ENCODE measurements at regions not wholly inside any gene's neighbourhood (a gene's known extent, or its start where the extent isn't known, plus 50 kb on each side); places are given as distances from the start of the nearest gene placed in this dataset.
"Not testable (repeated sequence)": the region's sequence is repeated elsewhere in the genome, so short reads cannot be mapped to it uniquely, and the experiment has no call there.

GRCh38 chr1:229176457-229176856 lies 94.5 kb upstream of the RAB4A start:
- not testable (repeated sequence) for DNase-seq (ENCODE audit: low read depth in 2 of 2)

DNA sequence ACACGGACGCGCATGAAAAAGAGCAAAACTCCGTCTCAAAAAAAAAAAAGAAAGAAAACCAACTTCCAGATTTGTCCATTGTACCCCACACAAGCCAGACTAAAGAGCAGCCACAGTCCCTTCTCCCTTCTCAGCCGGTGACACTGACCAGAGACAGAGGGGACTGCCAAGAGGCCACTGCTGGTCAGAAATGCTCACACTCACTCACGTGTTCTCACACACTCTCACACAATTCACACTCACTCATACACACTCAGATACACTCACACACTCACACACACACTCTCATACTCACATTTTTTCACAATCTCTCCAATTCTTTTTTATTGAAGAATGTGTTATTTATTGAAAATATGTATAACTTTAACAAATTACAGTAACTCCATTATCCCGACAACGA lies 90.8 kb upstream of the RAB4A start:
- DNase-seq (ENCODE audit: low read depth in 2 of 2): no peak

GRCh38 chr1:229181419-229181818 lies 89.5 kb upstream of the RAB4A start:
- no peak for DNase-seq (ENCODE audit: low read depth in 2 of 2)

- DNase-seq (ENCODE audit: low read depth in 2 of 2): no peak
Observed at GRCh38 chr1:229183588-229183987, 87.3 kb upstream of the RAB4A start.

DNA sequence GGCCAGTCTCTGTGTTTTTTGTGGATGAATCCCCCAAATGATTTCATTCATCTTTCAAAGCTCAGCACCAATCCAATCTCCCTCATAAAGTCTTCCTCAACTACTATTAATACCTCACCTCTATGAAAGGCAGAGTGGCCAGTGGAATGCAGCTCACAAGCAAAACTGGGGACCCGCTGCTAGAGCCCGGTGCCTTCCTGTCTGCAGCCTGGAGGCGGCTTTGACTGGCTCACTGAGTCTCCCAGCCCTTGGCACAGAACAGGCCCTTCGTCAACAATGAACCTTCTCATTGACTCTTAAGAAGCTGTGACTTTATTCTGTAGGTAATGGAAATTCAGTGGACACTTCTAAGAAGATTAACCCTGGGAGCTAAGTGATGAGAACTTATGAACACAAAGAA lies 86.8 kb upstream of the RAB4A start:
- no peak for DNase-seq (ENCODE audit: low read depth in 2 of 2)

- no peak for DNase-seq (ENCODE audit: low read depth in 2 of 2)
Observed at GRCh38 chr1:229185963-229186362, 84.9 kb upstream of the RAB4A start.

GRCh38 chr1:229186373-229187056 lies 84.4 kb upstream of the RAB4A start:
- no peak for DNase-seq (ENCODE audit: low read depth in 2 of 2)

GRCh38 chr1:229190057-229190575 lies 80.8 kb upstream of the RAB4A start:
- no peak for DNase-seq (ENCODE audit: low read depth in 2 of 2)

DNA sequence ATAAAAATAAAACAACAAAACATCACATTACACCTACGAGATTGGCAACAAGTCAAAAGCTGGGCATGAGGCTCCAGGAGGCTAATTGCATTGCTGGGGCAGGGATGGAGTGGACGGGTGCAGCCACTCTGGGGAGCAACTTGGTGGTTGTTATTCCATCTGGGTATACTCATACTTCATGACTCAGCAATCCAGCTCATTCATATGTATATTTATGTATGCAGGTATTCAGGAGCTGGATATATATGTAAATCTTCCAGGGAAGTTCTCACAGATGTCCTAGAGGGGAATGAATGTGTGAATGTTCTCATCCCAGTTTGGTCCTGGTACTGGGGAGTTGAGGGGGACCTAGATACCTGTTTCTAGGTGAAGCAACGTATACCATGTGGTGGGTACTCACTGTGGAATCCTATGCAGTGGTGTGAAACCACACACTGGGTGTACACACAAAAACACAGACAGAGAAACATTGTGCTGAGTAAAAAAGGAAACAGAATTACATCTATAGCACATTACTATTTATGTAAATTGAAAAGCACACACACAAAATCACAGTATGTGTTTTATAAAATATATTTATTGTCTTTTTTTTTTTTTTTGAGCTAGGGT lies 79.7 kb upstream of the RAB4A start:
- no peak for DNase-seq (ENCODE audit: low read depth in 2 of 2)

- DNase-seq (ENCODE audit: low read depth in 2 of 2): no peak
Observed at GRCh38 chr1:229192031-229192430, 78.9 kb upstream of the RAB4A start.

GRCh38 chr1:229192853-229193252 lies 78.1 kb upstream of the RAB4A start:
- DNase-seq (ENCODE audit: low read depth in 2 of 2): no peak

DNA sequence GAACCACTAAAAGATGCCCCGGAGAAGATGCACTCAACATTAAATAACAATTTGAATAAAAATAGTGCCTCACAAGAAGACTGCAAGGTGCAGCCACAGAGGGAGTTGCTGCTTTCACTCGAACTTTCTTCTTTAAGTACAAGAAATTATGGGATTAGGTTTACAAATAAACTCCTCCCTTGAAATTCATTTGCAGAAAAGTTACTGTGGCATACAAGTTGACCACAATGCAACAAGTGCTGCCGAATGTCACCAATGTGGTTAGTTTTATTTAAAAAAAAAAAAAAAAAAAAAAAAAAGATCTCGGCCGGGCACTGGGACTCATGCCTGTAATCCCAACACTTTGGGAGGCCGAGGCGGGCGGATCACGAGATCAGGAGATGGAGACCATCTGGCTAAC lies 76.8 kb upstream of the RAB4A start:
- no peak for DNase-seq (ENCODE audit: low read depth in 2 of 2)

GRCh38 chr1:229195246-229195645 lies 75.7 kb upstream of the RAB4A start:
- no peak for DNase-seq (ENCODE audit: low read depth in 2 of 2)

- DNase-seq (ENCODE audit: low read depth in 2 of 2): no peak
Observed at GRCh38 chr1:229196404-229197264, 74.3 kb upstream of the RAB4A start.

DNA sequence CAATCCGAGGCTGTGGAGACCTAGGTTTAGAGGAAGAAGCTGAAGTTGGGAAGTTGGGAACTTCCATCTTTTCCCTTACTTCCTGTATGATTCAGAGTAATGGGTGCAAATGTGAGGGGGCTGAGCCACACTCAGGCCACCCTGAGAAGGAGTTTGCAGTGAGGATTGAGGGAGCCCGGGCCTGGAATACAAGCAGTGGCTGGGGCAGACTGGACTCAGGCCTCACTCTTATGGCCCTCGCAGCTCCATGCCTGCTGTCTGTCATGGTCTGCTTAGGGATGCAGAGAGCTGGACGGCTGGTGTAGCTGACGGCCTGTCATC lies 73.7 kb upstream of the RAB4A start:
- DNase-seq (ENCODE audit: low read depth in 2 of 2): no peak

- no peak for DNase-seq (ENCODE audit: low read depth in 2 of 2)
Observed at GRCh38 chr1:229199261-229200243, 71.4 kb upstream of the RAB4A start.

GRCh38 chr1:229203030-229203751 lies 67.7 kb upstream of the RAB4A start:
- DNase-seq (ENCODE audit: low read depth in 2 of 2): no peak

GRCh38 chr1:229203991-229204632 lies 66.8 kb upstream of the RAB4A start:
- no peak for DNase-seq (ENCODE audit: low read depth in 2 of 2)

GRCh38 chr1:229204921-229205777 lies 65.8 kb upstream of the RAB4A start:
- DNase-seq (ENCODE audit: low read depth in 2 of 2): no peak

Data from stimulated activated CD4-positive, alpha-beta T cell treated with anti-CD3 and anti-CD28 coated beads, Interleukin-1b, Interleukin-23, amount 100 ng/mL, for 1 hour (primary cell).